ENCODE measurements at regions not wholly inside any gene's neighbourhood (a gene's known extent, or its start where the extent isn't known, plus 50 kb on each side); places are given as distances from the start of the nearest gene placed in this dataset.

- Histone ChIP-seq H3K27me3 (no peaks in the 10 kb centered on the region), H3K4me3 (no peak overlapping the region), H3K27ac (no peak overlapping the region), H3K36me3 (no peaks in the 10 kb centered on the region), H3K4me1 (no peaks in the 10 kb centered on the region), H3K9me3 (no peaks in the 10 kb centered on the region)
- no peak for TF ChIP-seq POLR2AphosphoS5 (IDR thresholded peaks at IDR 0.05)
- TF ChIP-seq EP300 (IDR thresholded peaks at IDR 0.05; ENCODE audit: low read depth): no peak
- TF ChIP-seq CTCF (IDR thresholded peaks at IDR 0.05): no peak
- no peak for TF ChIP-seq POLR2A (IDR thresholded peaks at IDR 0.05)
- DNase-seq: no peak
- in situ Hi-C loops (cut with MboI; ENCODE audit: low pct_ligation_motif_present in 1 of 4, low pct_unique_long_range_greater_than_20kb in 1 of 4, low sequenced_read_pairs in 3 of 4): no loop called here
- WGBS, 2 donors (ENCODE audit: low coverage in 1 of 2): 67 to 79% methylated on average over 1 of the region's 1 CpG
- intact Hi-C loops (cut with DNase I; ENCODE audit: low total_unique reads): no loop called here
Measured at GRCh38 chr5:91956738-91957137, 573.6 kb upstream of the ARRDC3 start.

- H3K27me3 ChIP-seq: no peaks in the 10 kb centered on the region
- no peaks in the 10 kb centered on the region for H3K36me3 ChIP-seq
- TF ChIP-seq POLR2A (IDR thresholded peaks at IDR 0.05): no peak
- TF ChIP-seq CTCF (IDR thresholded peaks at IDR 0.05): no peak
- no peak for TF ChIP-seq EP300 (IDR thresholded peaks at IDR 0.05; ENCODE audit: low read depth)
- TF ChIP-seq POLR2AphosphoS5 (IDR thresholded peaks at IDR 0.05): no peak
- WGBS, 2 donors (ENCODE audit: low coverage in 1 of 2): 8 to 14% methylated on average over 1 to 2 of the region's 2 CpGs
- H3K27ac ChIP-seq: no peak overlapping the region
- intact Hi-C loops (cut with DNase I; ENCODE audit: low total_unique reads) (no loop called here), in situ Hi-C loops (cut with MboI; ENCODE audit: low pct_ligation_motif_present in 1 of 4, low pct_unique_long_range_greater_than_20kb in 1 of 4, low sequenced_read_pairs in 3 of 4) (no loop called here)
- H3K4me3 ChIP-seq: no peak overlapping the region
- no peaks in the 10 kb centered on the region for H3K9me3 ChIP-seq
- no peaks in the 10 kb centered on the region for H3K4me1 ChIP-seq
- DNase-seq: no peak
Measured at GRCh38 chr5:91955610-91956009, 572.5 kb upstream of the ARRDC3 start.

GRCh38 chr5:91954136-91954535 lies 571.0 kb upstream of the ARRDC3 start:
- H3K9me3 ChIP-seq: no peaks in the 10 kb centered on the region
- in situ Hi-C loops (cut with MboI; ENCODE audit: low pct_ligation_motif_present in 1 of 4, low pct_unique_long_range_greater_than_20kb in 1 of 4, low sequenced_read_pairs in 3 of 4) (no loop called here), intact Hi-C loops (cut with DNase I; ENCODE audit: low total_unique reads) (no loop called here)
- H3K4me1 ChIP-seq: no peaks in the 10 kb centered on the region
- TF ChIP-seq CTCF (IDR thresholded peaks at IDR 0.05): no peak
- TF ChIP-seq EP300 (IDR thresholded peaks at IDR 0.05; ENCODE audit: low read depth): no peak
- TF ChIP-seq POLR2A (IDR thresholded peaks at IDR 0.05): no peak
- no peak for TF ChIP-seq POLR2AphosphoS5 (IDR thresholded peaks at IDR 0.05)
- no peaks in the 10 kb centered on the region for H3K36me3 ChIP-seq
- H3K27me3 ChIP-seq: no peaks in the 10 kb centered on the region
- no peak overlapping the region for H3K27ac ChIP-seq
- DNase-seq: no peak
- H3K4me3 ChIP-seq: no peak overlapping the region

GRCh38 chr5:91950328-91950727 lies 567.2 kb upstream of the ARRDC3 start:
- whole genome bisulfite sequencing, 2 donors (ENCODE audit: low coverage in 1 of 2): 71 to 76% methylated on average over 2 of the region's 2 CpGs
- H3K27ac ChIP-seq: no peak overlapping the region
- no peak for DNase-seq
- H3K9me3 ChIP-seq: no peaks in the 10 kb centered on the region
- no peaks in the 10 kb centered on the region for H3K27me3 ChIP-seq
- H3K36me3 ChIP-seq: no peaks in the 10 kb centered on the region
- H3K4me3 ChIP-seq: no peak overlapping the region
- intact Hi-C loops (cut with DNase I; ENCODE audit: low total_unique reads) (no loop called here), in situ Hi-C loops (cut with MboI; ENCODE audit: low pct_ligation_motif_present in 1 of 4, low pct_unique_long_range_greater_than_20kb in 1 of 4, low sequenced_read_pairs in 3 of 4) (no loop called here)
- TF ChIP-seq EP300 (IDR thresholded peaks at IDR 0.05; ENCODE audit: low read depth) (no peak), POLR2AphosphoS5 (IDR thresholded peaks at IDR 0.05) (no peak), POLR2A (IDR thresholded peaks at IDR 0.05) (no peak), CTCF (IDR thresholded peaks at IDR 0.05) (no peak)
- H3K4me1 ChIP-seq: no peaks in the 10 kb centered on the region
